Upper lobe of left lung (tissue), 4 donors: ENCODE measurements at regions not wholly inside any gene's neighbourhood (a gene's known extent, or its start where the extent isn't known, plus 50 kb on each side); places are given as distances from the start of the nearest gene placed in this dataset.

Experiments used
- CTCF ChIP-seq, 6 experiments: fragments of 450-650 bp in 4 of 6; fragments of 200-600 bp in 2 of 6; sonication (generic) in 2 of 6; IDR thresholded peaks; one replicate each; pipeline ENCODE4 v1.5.1; 2016 to 2019; ENCODE audit warnings: antibody characterized with exemption in 6 of 6
- EP300 ChIP-seq, 4 donors: sonication (generic); formaldehyde crosslinking; IDR thresholded peaks; one replicate each; pipeline ENCODE4 v1.5.1; 2017; ENCODE audit warnings: antibody characterized with exemption in 4 of 4, control low read depth in 2 of 4
- POLR2A ChIP-seq, 4 donors: fragments of 450-650 bp; IDR thresholded peaks; one replicate each; pipeline ENCODE4 v1.5.1; 2016 to 2017; ENCODE audit warnings: antibody characterized with exemption in 4 of 4, mild to moderate bottlenecking in 2 of 4
- POLR2AphosphoS5 ChIP-seq, 2 donors: sonication (generic); formaldehyde crosslinking; IDR thresholded peaks; one replicate each; pipeline ENCODE4 v1.5.1; 2017; ENCODE audit warnings: antibody characterized with exemption in 2 of 2

GRCh38 chr9:100671898-100672297 is 94.0 kb downstream of the CAVIN4 start:
- TF ChIP-seq CTCF (IDR thresholded peaks at IDR 0.05) (no peak), POLR2A (IDR thresholded peaks at IDR 0.05) (no peak), EP300 (IDR thresholded peaks at IDR 0.05) (no peak), POLR2AphosphoS5 (IDR thresholded peaks at IDR 0.05) (no peak)
